ENCODE measurements at regions not wholly inside any gene's neighbourhood (a gene's known extent, or its start where the extent isn't known, plus 50 kb on each side); places are given as distances from the start of the nearest gene placed in this dataset.

GRCh38 chr6:14682812-14683211 lies 563.1 kb upstream of the JARID2 start:
- no peak for TF ChIP-seq EZH2 (IDR thresholded peaks at IDR 0.05; ENCODE audit: borderline replicate concordance, insufficient read depth, low read length, poor library complexity, severe bottlenecking)
- TF ChIP-seq EP300 (conservative IDR thresholded peaks at IDR 0.05; ENCODE audit: poor library complexity, severe bottlenecking) = no peak
- no peak for TF ChIP-seq POLR2AphosphoS5 (IDR thresholded peaks at IDR 0.05)
- no peak for TF ChIP-seq CTCF (IDR thresholded peaks at IDR 0.05; ENCODE audit: poor library complexity, severe bottlenecking)
- no peak for TF ChIP-seq MXI1 (conservative IDR thresholded peaks at IDR 0.05; ENCODE audit: poor library complexity, severe bottlenecking)
- TF ChIP-seq TAF1 (IDR thresholded peaks at IDR 0.05; ENCODE audit: low read depth) = no peak
- no peak for TF ChIP-seq SMC3 (conservative IDR thresholded peaks at IDR 0.05; ENCODE audit: poor library complexity)
- TF ChIP-seq REST (IDR thresholded peaks at IDR 0.05; ENCODE audit: borderline replicate concordance) = no peak
- TF ChIP-seq RAD21 (conservative IDR thresholded peaks at IDR 0.05) = no peak
